Heart left ventricle (tissue), 16 donors: ENCODE measurements at regions not wholly inside any gene's neighbourhood (a gene's known extent, or its start where the extent isn't known, plus 50 kb on each side); places are given as distances from the start of the nearest gene placed in this dataset.

Experiments
- ATAC-seq, 4 donors: fragments of 200-7000 bp; cut with Tn5 transposase; one replicate each; pipeline ENCODE4 v1.9.1; 2020 to 2022; ENCODE audit warnings: moderate library complexity in 4 of 4, mild to moderate bottlenecking in 3 of 4, moderate number of reproducible peaks in 1 of 4
- DNase-seq, 5 donors: peaks; one replicate each; pipeline ENCODE4 v3.0.0-alpha.2; 2020
- H3K27ac ChIP-seq, 12 donors: fragments of 200-600 bp; sonication (generic) in 4 of 12; one replicate each; pipeline versions ENCODE4 v1.5.0 to v1.8.0; 2016 to 2022; ENCODE audit warnings: mild to moderate bottlenecking in 2 of 12
- H3K27me3 ChIP-seq, 9 donors: fragments of 200-600 bp; sonication (generic) in 2 of 9; one replicate each; pipeline versions ENCODE4 v1.5.1 to v1.8.0; 2016 to 2022; ENCODE audit warnings: mild to moderate bottlenecking in 3 of 9
- H3K36me3 ChIP-seq, 9 donors: fragments of 200-600 bp; sonication (generic) in 2 of 9; one replicate each; pipeline versions ENCODE4 v1.5.0 to v1.8.0; 2018 to 2022; ENCODE audit warnings: mild to moderate bottlenecking in 2 of 9
- H3K4me1 ChIP-seq, 12 donors: fragments of 200-600 bp; sonication (generic) in 4 of 12; one replicate each; pipeline versions ENCODE4 v1.5.0 to v1.8.0; 2016 to 2022; ENCODE audit warnings: mild to moderate bottlenecking in 3 of 12
- H3K4me3 ChIP-seq, 12 donors: fragments of 200-600 bp; sonication (generic) in 4 of 12; one replicate each; pipeline versions ENCODE4 v1.5.0 to v1.8.0; 2017 to 2022; ENCODE audit warnings: mild to moderate bottlenecking in 9 of 12, moderate library complexity in 4 of 12
- H3K9me3 ChIP-seq, 12 donors: fragments of 200-600 bp; sonication (generic) in 4 of 12; one replicate each; pipeline versions ENCODE4 v1.5.0 to v1.8.0; 2016 to 2022; ENCODE audit warnings: mild to moderate bottlenecking in 1 of 12
- CTCF ChIP-seq, 12 donors: fragments of 200-600 bp; sonication (generic) in 4 of 12; IDR thresholded peaks; one replicate each; pipeline versions ENCODE4 v1.5.0 to v1.8.0; 2018 to 2022; ENCODE audit warnings: antibody characterized with exemption in 12 of 12, mild to moderate bottlenecking in 5 of 12
- POLR2A ChIP-seq, 2 donors: fragments of 450-650 bp; IDR thresholded peaks; one replicate each; pipeline ENCODE4 v1.6.1; 2017; ENCODE audit warnings: antibody characterized with exemption in 2 of 2, mild to moderate bottlenecking in 2 of 2, moderate library complexity in 2 of 2
- WGBS, 4 donors: extraction: QIAGEN DNeasy Blood & Tissue Kit in 2 of 4; methylation state at CpG; one replicate each; pipeline versions ENCODE4 v1.1.5 to v1.1.7; 2013 to 2018; 5-methylcytosine and 5-hydroxymethylcytosine counted together
- intact Hi-C, 10 donors: fragments of 100-400 bp; cut with DNase I; formaldehyde crosslinking; loops; one replicate each; pipeline versions ENCODE4 v1.11.1 to v1.14.2; 2022
- donor health status: ischemic (EF 13 %, LVEDD 7.1; RV severe dilation, severe dysfunction).
- donor health status: healthy with polysubstance abuse.
- donor health status: DM: no; HTN: yes; CAD: no.
- donor health status: DM: no; HTN: no; CAD: no.
- donor health status: ischemic (EF 25% LVEDD 6.9; RV normal size, moderate dysfunction).
- donor health status: ischemic (EF 25% LVEDD 5.7; RV mildly dilated, moderate dysfunction).
- donor health status: healthy.
- donor health status: DM: yes; HTN: yes; CAD: no.
- donor health status: ischemic (EF 35%, LVEDD 5.7; RV mildly dilated, moderate dysfunction).
- donor health status: nonischemic (EF 11% LVEDD 7.7; RV severe dilation, severe dysfunction).
- donor health status: DM: yes; HTN: yes; CAD: no.
- donor health status: PGD.
- donor health status: ischemic (EF 29% LVEDD 5.4; RV normal size, mild dysfunction).
- donor health status: nonischemic (EF 23%, LVEDD 6.1; RV moderate dilation, normal function).

- Histone ChIP-seq H3K27me3 (no peaks in the 10 kb centered on the region), H3K27ac (no peak overlapping the region), H3K4me1 (no peaks in the 10 kb centered on the region), H3K36me3 (no peaks in the 10 kb centered on the region), H3K4me3 (no peak overlapping the region), H3K9me3 (peaks cover 0 to 15% (median 0%) of the 10 kb centered on the region in 12 donors)
- intact Hi-C loops, result no loop called here
- DNase-seq, result no peak
- TF ChIP-seq CTCF (IDR thresholded peaks at IDR 0.05), result no peak
- TF ChIP-seq POLR2A (IDR thresholded peaks at IDR 0.05), result no peak
- WGBS, 4 donors, result 59 to 68% (median 63%) methylated on average over 2 of the region's 2 CpGs
- no peak for ATAC-seq
Observed at GRCh38 chr13:64716936-64717335, 2513.2 kb downstream of the PCDH9 start.

GRCh38 chr13:64709079-64709478, 2521.1 kb downstream of the PCDH9 start:
- DNase-seq, result no peak
- intact Hi-C loops, result no loop called here
- TF ChIP-seq POLR2A (IDR thresholded peaks at IDR 0.05), result no peak
- no peak for TF ChIP-seq CTCF (IDR thresholded peaks at IDR 0.05)
- H3K27me3 ChIP-seq, result no peaks in the 10 kb centered on the region
- H3K27ac ChIP-seq, result no peak overlapping the region
- no peaks in the 10 kb centered on the region for H3K36me3 ChIP-seq
- 81 to 89% (median 85%) methylated on average over 6 of the region's 6 CpGs for WGBS, 4 donors
- no peak overlapping the region for H3K4me3 ChIP-seq
- peaks cover 0 to 15% (median 0%) of the 10 kb centered on the region in 12 donors for H3K9me3 ChIP-seq
- no peak for ATAC-seq
- H3K4me1 ChIP-seq, result no peaks in the 10 kb centered on the region

GRCh38 chr13:64704121-64704649, 2526.0 kb downstream of the PCDH9 start:
- Histone ChIP-seq H3K27me3 (no peaks in the 10 kb centered on the region), H3K9me3 (no peaks in the 10 kb centered on the region), H3K4me1 (no peaks in the 10 kb centered on the region), H3K4me3 (no peak overlapping the region), H3K27ac (no peak overlapping the region), H3K36me3 (no peaks in the 10 kb centered on the region)
- intact Hi-C loops, result no loop called here
- no peak for TF ChIP-seq CTCF (IDR thresholded peaks at IDR 0.05)
- TF ChIP-seq POLR2A (IDR thresholded peaks at IDR 0.05), result no peak
- ATAC-seq (no peak), DNase-seq (no peak)
- 80 to 89% (median 85%) methylated on average over 6 of the region's 6 CpGs for WGBS, 4 donors

GRCh38 chr13:64697226-64697625, 2532.9 kb downstream of the PCDH9 start:
- no peaks in the 10 kb centered on the region for H3K36me3 ChIP-seq
- no peaks in the 10 kb centered on the region for H3K4me1 ChIP-seq
- no peak for ATAC-seq
- H3K27me3 ChIP-seq, result no peaks in the 10 kb centered on the region
- no peak for DNase-seq
- no peak for TF ChIP-seq POLR2A (IDR thresholded peaks at IDR 0.05)
- no peak for TF ChIP-seq CTCF (IDR thresholded peaks at IDR 0.05)
- H3K4me3 ChIP-seq, result no peak overlapping the region
- intact Hi-C loops, result no loop called here
- no peak overlapping the region for H3K27ac ChIP-seq
- peaks cover 0 to 3% (median 0%) of the 10 kb centered on the region in 12 donors for H3K9me3 ChIP-seq
- WGBS, 4 donors, result 61 to 66% (median 64%) methylated on average over 2 of the region's 2 CpGs
